Fibroblast of skin of left quadriceps (primary cell): ENCODE measurements at regions not wholly inside any gene's neighbourhood (a gene's known extent, or its start where the extent isn't known, plus 50 kb on each side); places are given as distances from the start of the nearest gene placed in this dataset.
"Not testable (repeated sequence)": the region's sequence is repeated elsewhere in the genome, so short reads cannot be mapped to it uniquely, and the experiment has no call there.

Experiments used
- DNase-seq, 2 experiments: peaks; one replicate each; pipeline ENCODE4 v3.0.0-alpha.2; 2013; ENCODE audit warnings: low read depth in 2 of 2

DNA sequence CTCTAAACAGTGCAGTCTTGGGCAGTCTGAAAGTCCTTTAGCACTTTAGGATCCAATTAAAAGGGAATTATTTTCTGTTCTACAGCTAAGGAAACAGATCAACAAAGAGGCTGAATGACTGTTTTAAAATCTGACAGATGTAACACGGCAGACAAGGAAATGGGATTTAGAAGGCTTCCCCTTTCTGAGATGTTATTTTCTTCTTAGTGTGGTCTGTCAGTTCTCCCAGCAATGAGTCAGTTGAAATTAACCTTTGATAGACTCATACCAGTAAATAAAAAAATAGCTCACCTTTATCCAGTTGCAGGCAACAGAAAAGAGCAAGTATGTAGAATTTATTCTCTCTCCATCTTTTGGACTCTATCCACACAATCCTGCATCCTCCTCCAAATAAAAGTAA is 98.1 kb downstream of the NEDD1 start:
- no peak for DNase-seq

DNA sequence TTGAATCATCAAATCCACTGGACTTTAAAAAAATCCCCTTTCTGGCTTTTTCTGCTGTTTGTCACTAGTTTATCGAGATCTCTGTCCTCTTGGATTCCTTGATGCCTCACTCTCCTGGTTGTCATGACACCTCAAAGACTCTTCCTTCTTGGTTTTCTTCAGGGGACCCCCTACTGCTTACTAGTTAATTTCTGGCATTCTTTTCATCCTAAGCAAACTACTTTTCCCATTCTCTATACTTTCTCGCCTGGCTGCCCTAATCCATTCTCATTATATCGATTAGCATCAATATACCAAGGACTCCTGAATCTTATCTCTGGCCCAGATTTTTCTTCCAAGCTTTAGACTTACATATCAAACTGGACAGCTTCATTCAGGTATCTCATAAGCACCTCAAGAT is 98.6 kb downstream of the NEDD1 start:
- DNase-seq: no peak

DNA sequence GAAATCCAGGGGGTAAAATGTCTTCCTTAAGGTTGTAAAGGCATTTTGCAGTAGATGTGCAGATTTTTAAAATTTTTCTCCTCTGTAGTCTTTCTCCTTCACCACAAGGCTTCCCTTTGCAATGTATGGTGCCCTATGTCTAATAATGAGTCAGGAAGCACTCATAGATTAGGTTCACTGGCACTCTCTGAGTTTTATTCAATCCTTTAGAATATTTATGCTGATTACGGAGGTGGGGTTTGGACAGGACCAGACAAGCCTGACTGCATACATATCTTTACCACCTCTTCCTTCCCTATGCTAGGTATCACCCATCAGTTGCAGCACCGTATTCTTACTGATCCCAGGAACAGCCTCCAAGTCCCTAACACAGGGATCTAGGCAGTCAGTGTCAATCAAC is 99.5 kb downstream of the NEDD1 start:
- DNase-seq: no peak

DNA sequence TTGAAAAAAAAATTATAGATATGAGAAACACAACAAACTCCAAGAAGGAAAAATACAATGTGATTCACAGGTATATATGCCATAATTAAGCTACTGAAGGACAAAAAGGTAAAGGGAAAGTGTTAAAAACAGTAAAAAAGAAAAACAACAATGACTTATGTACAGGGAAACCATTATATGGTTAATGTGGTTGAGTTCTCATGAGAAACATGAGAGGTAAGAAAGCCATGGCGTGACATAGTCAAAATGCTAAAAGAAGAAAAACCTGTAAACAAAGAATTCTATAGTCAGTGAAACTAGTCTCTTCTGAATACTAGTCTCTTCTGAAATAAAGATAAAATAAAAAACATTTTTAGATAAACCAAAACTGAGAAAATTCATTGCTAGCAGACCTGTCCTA is 109.1 kb downstream of the NEDD1 start:
- no peak for DNase-seq

DNA sequence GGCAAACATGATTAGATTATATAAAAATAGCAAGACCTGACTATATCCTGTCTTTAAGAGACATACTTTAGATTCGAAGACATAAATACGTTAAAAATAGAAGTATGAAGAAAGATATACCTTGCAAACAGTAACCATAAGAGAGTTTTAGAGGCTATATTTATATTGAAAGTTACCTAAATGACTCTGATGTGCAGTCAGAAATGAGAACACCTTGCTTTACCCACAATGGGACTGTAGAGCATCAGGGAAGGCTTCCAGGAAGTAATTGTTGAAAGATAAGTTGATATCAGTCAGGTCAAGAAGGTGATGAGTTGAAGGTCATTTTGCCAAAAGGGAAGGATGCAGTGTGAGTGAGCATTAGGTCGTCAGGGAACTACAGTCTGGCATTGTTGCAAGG is 110.2 kb downstream of the NEDD1 start:
- no peak for DNase-seq

DNA sequence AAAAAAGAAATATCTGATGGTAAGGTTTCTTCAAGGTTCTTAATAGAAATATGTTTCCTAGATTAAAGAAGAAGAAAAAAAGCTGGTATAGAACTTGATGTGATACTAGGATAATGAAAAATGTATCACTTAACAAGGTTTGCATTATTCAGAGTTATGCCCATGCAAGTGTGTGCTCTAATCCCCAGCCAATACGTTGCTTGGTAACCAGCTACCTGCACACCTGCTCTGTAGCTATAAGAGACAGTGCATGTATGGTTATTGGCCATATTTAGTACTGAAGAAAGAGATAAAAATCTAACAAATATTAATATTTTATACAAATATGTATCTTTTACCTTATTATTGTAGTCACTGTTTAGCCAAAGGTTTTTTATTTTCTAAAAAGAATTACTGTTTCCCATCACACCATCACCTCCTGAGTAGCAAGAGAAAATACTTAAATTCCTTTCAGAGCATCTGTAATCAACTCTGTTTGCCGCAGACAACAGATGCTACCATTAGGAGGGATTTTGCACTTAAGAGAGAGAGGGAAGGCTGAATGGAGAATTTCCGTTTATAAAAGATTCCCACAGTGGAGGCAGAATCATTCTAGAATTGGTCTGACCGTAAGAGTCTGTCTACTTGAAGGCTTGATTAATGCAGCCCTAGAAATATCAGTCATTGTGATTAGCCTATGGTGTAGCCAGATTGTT is 115.6 kb downstream of the NEDD1 start:
- DNase-seq: no peak

DNA sequence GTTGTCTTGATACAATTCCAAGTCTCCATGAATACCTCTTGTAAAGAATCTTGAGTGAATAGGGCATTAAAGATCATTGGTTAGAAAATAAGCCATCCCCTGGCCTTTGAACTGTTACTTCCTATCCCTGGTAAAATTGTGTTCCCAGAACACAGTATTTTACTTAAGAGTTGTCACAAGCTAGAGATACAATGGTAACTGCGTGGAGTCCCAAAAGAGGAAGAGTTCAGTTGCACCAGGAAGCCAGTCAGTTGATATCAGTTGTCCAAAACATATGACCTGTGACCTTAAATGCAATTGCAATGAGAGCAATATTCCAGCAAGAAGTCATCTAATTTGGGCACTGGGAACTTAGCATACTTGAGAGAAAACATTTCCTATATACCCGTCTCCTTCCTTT is 117.3 kb downstream of the NEDD1 start:
- no peak for DNase-seq

DNA sequence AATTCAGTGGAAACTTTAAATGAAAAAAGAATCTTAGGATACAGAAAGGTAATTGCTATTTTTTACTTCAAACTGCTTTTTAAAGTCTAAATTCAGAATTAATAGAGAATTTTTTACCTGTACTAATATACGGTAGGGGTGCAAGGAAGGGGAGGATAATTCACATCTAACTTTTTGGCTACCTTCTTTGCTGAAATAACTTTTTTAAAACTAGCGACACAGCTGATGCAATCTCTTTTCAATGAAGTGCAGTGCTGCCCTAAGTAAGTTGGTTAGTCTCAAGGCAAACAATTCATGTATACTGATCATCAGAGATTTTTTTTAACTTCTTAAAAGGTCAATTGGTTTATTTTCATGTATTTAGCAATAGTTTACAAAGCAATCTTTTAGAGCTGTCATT is 119.8 kb downstream of the NEDD1 start:
- no peak for DNase-seq

DNA sequence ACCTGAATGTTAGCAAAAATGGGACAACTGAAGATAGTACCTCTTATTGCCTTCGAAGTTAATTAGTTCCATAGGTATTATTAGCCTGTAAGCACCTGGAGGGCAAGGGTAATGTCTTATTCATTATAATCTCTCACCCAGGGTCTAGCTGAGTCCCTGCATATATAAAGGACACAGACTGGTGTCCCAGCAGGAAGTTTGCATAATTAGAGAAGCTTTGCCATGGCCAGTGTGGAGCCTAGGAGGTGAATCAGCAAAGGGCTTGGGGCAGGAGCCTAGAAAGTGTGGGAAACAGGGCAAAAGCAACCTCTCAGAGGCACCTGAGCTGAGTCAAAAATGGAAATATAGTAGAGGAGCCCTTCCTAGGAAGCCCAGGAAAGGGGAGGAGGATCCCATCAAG is 120.4 kb downstream of the NEDD1 start:
- DNase-seq: no peak

DNA sequence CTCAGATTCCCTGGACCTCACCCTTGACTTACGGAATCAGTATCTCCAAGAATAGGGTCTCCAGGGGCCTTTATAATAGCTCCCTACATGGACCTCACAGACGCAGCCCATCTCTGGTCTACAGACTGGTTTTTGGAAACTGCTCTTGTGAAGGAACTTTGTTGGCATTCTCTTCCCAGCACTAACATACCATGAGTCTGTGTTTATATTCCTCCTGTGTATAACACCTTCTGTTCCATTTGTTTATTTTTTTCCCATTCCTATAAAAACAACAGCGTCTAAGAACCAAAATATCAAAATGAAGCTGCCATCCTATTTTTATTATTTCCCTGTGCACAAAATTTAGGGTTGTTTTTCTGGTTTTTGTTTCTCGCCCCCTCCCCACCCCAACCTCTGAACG is 131.1 kb downstream of the NEDD1 start:
- no peak for DNase-seq

DNA sequence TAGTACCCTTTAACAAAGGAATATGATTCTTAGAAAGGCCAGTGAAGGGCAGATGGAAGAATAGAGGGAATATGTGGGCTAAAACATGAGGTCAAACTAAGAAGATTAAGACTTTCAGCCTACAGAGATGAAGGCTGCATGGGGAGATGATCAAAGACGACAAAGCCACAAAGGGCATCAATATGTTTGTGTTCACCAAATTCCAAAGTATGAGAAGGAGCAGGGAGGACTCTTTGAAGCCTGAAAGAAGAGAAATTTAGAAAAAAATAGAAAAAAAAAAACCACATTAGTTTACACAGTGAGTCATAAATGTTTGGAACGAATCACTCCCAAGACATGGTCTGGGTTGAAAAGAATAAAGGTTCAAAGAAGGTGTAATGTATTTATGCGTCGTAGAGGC is 131.8 kb downstream of the NEDD1 start:
- no peak for DNase-seq

DNA sequence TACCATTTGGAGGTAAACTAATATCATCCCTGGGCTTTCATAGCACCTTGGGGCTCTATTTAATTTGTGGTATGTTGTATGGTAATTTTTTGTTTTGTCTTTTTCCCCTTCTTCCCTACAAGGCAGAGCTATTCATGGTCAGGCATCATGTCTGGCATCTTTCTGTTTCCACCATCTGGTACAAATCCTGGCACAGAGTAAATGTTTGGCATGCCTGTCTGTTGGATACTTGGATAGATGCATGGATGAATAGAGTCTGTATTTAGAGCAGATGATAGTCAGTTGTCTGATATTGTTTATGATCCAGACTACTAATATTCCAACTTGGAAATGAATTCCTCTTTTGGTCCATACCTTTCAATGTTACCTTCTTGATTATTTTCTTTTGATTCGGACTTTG is 139.8 kb downstream of the NEDD1 start:
- no peak for DNase-seq

DNA sequence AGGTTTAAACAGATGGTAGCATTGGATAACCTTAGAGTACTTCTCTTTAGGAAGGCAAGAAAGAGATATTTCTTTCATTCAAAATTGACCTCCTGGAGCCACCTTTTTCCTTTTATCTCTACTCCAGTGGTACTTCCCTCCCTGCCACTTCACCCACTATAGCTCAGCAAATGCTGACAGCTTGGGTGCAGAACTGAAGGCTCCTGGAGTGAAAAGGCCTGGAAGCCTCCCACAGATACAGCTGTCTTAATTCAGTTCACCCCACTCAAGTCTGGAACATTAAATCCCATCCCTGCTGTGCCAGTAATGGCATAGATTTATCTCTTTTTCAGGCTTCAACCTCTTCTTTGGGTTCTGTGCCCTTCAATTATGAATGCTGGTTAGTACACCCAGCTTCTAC is 140.3 kb downstream of the NEDD1 start:
- no peak for DNase-seq

DNA sequence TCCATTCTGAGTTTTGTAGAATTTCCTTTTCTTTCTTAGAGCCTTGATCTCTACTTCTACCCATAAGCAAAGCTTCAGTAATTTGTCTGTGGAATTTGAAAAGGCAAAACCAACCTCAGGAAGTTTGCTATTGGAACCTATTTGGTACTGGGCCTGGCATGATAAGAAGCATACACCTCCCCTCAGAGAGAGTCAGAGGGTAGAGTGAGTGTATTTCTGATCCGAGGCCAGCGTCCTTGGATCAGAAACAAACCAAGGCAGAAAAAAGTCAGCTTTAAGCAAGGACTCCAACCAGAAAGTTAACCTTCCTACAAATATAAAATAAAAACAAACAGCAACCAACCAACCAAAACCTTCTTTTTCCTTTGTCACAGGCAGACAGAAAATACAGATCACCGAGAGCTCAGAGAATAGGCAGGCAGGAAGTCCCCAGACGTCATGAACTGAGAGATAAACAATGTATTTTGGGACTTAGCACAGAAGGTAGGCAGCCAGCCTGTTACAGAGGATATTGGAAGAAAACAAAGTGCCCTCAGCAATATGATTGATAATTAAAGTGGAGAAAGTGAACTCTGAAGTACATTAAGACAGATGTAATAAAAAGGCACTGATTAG is 141.5 kb downstream of the NEDD1 start:
- DNase-seq: no peak

DNA sequence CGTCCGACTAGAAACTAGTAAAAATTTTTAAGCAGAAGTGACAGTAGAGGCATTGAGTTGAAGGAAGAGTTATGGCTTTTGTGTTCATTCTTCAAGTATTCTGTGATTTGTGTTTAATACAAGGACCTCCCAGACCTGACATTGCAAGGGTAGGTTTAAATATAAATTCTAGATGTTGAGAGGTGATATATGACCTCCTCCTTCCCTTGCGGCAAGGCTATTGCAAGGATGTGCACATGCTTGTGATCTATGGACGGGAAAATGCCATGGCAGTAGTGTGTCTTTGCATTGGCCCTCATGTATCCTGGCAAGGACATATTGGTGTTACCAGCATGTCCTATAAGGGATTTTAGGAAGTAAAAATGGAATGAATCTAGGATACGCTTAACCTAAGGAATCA is 143.5 kb downstream of the NEDD1 start:
- DNase-seq: no peak

DNA sequence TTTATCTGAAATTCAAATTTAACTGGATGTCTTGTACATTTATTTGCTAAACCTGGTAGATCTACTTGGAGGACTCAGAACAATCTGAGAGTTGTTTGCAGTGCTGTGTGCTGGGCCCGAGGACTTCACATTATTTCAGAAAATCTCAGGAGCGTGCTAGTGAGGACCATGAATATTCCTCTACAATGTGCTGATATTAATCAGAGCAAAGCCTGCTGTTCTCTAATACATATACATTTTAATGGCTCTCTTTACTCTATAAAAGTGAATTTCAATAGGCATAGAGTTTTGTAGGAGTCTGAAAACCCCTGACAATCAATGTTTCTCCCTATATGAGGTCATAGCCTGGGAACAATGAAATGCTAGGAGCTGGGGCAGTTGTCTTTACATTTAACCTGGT is 144.3 kb downstream of the NEDD1 start:
- no peak for DNase-seq

DNA sequence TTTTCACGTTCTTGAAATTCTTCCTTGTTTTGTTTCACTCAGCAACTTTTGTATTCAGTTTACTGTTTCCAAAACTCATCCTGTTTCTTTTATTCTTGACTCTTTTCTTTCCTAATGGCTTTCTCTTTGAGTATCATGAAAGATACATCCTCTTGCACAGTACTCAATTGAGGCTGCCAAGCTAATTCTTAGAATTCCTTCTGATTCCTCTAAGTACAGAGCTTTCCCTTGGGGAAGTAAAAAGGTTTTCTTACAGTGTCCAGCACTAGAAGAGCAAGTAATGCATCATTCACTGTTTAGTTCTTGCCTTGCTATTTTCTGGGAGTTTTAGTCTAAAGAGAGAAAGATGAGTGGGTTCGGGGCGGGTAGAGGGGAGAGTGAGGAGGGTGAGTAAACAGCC is 154.1 kb downstream of the NEDD1 start:
- no peak for DNase-seq

DNA sequence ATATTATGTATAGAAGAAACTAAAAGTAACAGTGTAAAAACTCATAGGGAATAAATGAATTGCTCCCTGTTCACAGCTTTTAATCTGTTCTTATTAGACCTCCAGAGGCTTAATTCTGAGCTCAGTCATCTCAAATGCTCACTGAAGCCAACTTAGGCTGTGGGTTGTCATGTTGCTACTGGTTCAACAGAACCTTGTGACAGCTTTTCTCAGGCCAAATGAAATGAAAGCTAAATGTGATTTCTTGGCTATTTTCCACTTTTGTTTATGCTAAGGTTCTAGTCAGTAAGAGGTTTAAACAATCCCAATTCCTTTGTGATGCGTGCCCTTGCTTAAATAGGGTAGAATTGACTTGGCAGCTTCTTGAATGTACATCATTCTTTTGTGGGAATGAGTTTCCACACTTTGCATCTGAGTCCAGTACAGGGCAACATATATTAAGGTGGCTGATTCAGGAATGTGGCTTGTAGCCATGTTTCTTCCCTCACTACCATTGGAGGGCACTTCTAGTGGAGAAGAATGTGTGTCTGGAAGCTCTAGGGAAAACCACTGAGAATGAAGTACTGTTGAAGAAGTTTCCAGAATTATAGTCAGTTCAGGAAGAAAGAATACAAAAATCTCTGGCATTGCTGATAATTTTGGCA is 156.4 kb downstream of the NEDD1 start:
- no peak for DNase-seq

DNA sequence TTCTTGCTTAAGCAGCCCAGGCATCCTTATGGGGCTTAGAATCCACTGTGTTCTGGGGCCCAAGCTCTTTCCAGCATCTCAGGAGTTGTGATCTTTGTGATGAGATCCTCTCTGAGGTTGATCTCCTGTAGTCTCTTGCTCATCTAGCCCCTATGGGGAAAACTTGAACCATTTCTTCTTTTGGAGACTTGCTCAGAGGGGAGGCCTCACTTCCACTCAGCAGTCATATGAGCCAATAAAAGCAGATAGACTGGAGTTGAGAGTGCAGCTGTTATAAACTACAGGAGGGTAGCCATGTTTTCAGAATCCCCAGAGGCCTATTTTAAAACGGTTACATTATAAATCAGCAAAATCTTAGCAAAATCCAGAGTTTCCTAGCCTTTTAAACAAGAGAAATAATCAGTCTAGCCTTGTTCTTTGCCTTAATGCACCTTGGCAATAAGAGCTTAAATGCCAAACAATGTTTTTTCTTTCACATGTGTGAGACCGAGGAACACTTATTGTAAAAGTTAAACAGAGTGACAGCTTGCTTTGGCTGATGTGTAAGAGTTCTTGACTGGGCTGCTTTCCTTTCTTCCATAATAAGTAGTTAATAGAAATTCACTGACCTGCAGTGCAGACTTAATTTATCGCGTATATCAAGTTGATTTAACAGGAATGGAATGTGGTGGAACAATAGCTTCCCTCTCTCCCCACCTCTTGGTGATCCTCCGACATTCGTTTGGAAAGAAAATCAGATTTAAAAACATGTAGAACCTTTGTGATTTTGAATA is 168.3 kb downstream of the NEDD1 start:
- DNase-seq: no peak

DNA sequence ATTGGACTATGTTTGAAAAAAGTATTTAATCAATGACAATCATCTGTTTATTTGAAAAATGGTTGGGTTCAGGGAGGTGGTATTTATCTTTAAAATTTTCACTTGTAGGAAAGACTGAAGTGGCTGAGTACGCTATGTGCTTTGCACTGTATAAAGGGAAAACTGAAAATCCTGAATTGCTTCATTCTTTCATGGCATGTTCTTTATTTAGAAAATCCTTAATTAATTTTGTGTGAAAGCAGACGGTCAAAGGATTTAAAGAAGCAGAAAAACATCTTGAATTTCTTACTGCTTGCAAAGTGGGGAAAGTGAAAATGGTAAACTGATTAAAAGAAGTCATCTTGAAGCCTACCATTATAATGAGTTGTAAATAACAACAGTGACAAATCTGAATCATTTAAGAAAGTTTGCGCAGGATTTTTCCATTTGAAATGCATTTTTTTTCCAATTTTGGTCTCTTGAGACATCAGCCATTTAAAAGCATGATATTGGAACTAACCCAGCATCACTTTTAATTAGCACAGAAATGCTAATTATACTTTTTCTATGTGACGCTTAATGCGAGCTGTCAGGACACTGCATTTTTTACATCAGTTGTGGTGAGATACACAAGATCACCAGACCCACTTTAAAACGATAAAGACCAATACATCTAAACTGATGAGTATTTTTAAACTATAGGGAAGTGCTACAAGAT is 169.0 kb downstream of the NEDD1 start:
- DNase-seq: no peak

DNA sequence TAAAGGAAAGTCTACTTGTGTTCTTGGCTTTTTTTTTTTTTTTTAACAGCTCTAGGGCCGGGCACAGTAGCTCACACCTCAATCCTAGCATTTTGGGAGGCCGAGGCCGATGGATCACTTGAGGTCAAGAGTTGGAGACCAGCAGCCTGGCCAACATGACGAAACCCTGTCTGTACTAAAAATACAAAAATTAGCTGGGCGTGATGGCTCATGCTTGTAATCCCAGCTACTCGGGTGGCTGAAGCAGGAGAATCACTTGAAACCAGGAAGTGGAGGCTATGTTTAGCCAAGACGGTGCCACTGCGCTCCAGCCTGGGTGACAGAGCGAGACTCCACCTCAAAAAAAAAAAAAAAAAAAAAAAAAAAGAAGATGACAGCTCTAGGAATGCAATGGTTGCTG is 169.9 kb downstream of the NEDD1 start:
- not testable (repeated sequence) for DNase-seq

DNA sequence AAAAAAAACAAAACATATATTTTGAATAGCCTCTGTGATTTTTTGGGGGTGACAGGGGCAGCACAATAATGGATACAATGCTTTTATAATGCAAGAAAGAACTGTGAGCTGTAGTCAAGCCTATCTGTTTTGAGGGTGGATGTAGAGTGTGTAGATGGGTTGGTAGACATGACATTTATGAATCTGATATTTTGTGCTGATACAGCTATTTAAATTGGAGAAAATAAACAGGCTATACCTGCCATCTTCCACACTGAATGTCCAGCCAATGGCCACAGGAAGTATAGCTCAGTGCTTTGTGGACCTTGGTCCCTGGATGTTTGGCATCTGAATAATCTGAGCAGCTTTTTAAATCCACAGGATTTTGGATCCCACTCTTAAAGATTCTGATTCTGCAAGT is 175.0 kb downstream of the NEDD1 start:
- no peak for DNase-seq
